Hepatocyte (in vitro differentiated cells): ENCODE measurements at regions not wholly inside any gene's neighbourhood (a gene's known extent, or its start where the extent isn't known, plus 50 kb on each side); places are given as distances from the start of the nearest gene placed in this dataset.
"Not testable (repeated sequence)": the region's sequence is repeated elsewhere in the genome, so short reads cannot be mapped to it uniquely, and the experiment has no call there.

Source experiments
- DNase-seq: peaks from one replicate; pipeline ENCODE4 v3.0.0-alpha.2; 2016; ENCODE audit warnings: low spot score
- H2AFZ ChIP-seq: fragments of 200-600 bp; sonication (generic); 2 replicates; pipeline ENCODE4 v1.6.0; 2016; ENCODE audit warnings: antibody characterized with exemption, mild to moderate bottlenecking
- H3K27ac ChIP-seq: fragments of 200-600 bp; sonication (generic); 2 replicates; pipeline ENCODE4 v1.5.1; 2016; ENCODE audit warnings: mild to moderate bottlenecking
- H3K27me3 ChIP-seq: fragments of 200-600 bp; sonication (generic); 2 replicates; pipeline ENCODE4 v1.6.1; 2016
- H3K36me3 ChIP-seq: fragments of 200-600 bp; sonication (generic); replicated peaks from 2 replicates; pipeline ENCODE4 v1.5.1; 2016; ENCODE audit warnings: low read depth; ENCODE audit not compliant: insufficient read depth
- H3K4me1 ChIP-seq: fragments of 200-600 bp; sonication (generic); 2 replicates; pipeline ENCODE4 v1.5.1; 2016; ENCODE audit warnings: mild to moderate bottlenecking, moderate library complexity; ENCODE audit not compliant: insufficient read depth
- H3K4me2 ChIP-seq: fragments of 200-600 bp; sonication (generic); 2 replicates; pipeline ENCODE4 v1.6.0; 2016
- H3K4me3 ChIP-seq: fragments of 200-600 bp; sonication (generic); 2 replicates; pipeline ENCODE4 v1.5.1; 2016; ENCODE audit warnings: mild to moderate bottlenecking
- H3K79me2 ChIP-seq: fragments of 200-600 bp; sonication (generic); 2 replicates; pipeline ENCODE4 v1.6.0; 2017; ENCODE audit warnings: mild to moderate bottlenecking
- H3K9me2 ChIP-seq: fragments of 200-600 bp; sonication (generic); replicated peaks from 2 replicates; pipeline ENCODE4 v1.6.0; 2017; ENCODE audit warnings: mild to moderate bottlenecking; ENCODE audit not compliant: insufficient read depth
- H3K9me3 ChIP-seq: fragments of 200-600 bp; sonication (generic); 2 replicates; pipeline ENCODE4 v1.5.1; 2016; ENCODE audit warnings: low read depth, mild to moderate bottlenecking
- H4K20me1 ChIP-seq: fragments of 200-600 bp; sonication (generic); 2 replicates; pipeline ENCODE4 v1.6.0; 2016; ENCODE audit warnings: mild to moderate bottlenecking; ENCODE audit not compliant: insufficient read depth, poor library complexity, severe bottlenecking
- EZH2 ChIP-seq: fragments of 200-600 bp; sonication (generic); IDR thresholded peaks from 2 replicates; pipeline ENCODE4 v1.6.1; 2016; ENCODE audit warnings: antibody characterized with exemption, mild to moderate bottlenecking, borderline replicate concordance
- EZH2phosphoT487 ChIP-seq: fragments of 200-600 bp; sonication (generic); IDR thresholded peaks from one replicate; pipeline ENCODE4 v1.6.1; 2018; ENCODE audit warnings: antibody characterized with exemption, mild to moderate bottlenecking, low read depth, moderate library complexity; ENCODE audit not compliant: unreplicated experiment, severe bottlenecking
- WGBS: methylation state at CpG from one replicate; pipeline ENCODE4 v1.1.6; 2016; ENCODE audit warnings: low lambda C conversion rate; ENCODE audit errors: missing lambda C conversion rate; 5-methylcytosine and 5-hydroxymethylcytosine counted together
- TF ChIP-seq, protein P1 (sequence below): fragments of 200-600 bp; sonication (generic); IDR thresholded peaks from 2 replicates; pipeline ENCODE4 v1.5.1; 2016; ENCODE audit warnings: antibody characterized with exemption, mild to moderate bottlenecking; ENCODE audit not compliant: poor library complexity

DNA sequence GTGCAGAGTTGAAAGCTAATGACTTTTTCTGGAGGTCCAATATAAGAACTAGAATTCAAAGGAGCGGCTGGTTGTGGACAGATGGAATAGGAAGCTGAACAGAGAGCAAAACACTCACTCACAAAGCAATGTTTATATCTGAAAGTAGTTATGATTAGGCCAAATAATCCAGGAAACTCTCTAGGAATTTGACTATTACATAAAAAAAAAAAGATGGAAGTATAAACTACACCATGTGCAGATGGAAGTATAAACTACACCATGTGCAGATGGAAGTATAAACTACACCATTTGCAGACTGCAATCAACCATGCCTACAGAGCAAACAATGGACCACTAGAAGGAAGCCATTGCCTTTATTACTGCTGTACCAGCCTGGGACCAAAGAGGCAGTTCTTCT is 771.1 kb downstream of the BRINP3 start:
- no peak overlapping the region for H3K27ac ChIP-seq
- H3K27me3 ChIP-seq: no peaks in the 10 kb centered on the region
- no peak overlapping the region for H3K4me2 ChIP-seq
- H3K4me1 ChIP-seq: no peaks in the 10 kb centered on the region
- no peak overlapping the region for H2AFZ ChIP-seq
- no peaks in the 10 kb centered on the region for H3K36me3 ChIP-seq
- 83% methylated on average over 1 of the region's 1 CpG for WGBS
- no peaks in the 10 kb centered on the region for H4K20me1 ChIP-seq
- H3K9me3 ChIP-seq: no peaks in the 10 kb centered on the region
- no peaks in the 10 kb centered on the region for H3K9me2 ChIP-seq
- H3K4me3 ChIP-seq: no peak overlapping the region
- H3K79me2 ChIP-seq: no peaks in the 10 kb centered on the region
- no peak for DNase-seq
- TF ChIP-seq EZH2 (no peak), EZH2phosphoT487 (no peak)
- TF ChIP-seq, protein P1, sequence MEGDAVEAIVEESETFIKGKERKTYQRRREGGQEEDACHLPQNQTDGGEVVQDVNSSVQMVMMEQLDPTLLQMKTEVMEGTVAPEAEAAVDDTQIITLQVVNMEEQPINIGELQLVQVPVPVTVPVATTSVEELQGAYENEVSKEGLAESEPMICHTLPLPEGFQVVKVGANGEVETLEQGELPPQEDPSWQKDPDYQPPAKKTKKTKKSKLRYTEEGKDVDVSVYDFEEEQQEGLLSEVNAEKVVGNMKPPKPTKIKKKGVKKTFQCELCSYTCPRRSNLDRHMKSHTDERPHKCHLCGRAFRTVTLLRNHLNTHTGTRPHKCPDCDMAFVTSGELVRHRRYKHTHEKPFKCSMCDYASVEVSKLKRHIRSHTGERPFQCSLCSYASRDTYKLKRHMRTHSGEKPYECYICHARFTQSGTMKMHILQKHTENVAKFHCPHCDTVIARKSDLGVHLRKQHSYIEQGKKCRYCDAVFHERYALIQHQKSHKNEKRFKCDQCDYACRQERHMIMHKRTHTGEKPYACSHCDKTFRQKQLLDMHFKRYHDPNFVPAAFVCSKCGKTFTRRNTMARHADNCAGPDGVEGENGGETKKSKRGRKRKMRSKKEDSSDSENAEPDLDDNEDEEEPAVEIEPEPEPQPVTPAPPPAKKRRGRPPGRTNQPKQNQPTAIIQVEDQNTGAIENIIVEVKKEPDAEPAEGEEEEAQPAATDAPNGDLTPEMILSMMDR: no peak

DNA sequence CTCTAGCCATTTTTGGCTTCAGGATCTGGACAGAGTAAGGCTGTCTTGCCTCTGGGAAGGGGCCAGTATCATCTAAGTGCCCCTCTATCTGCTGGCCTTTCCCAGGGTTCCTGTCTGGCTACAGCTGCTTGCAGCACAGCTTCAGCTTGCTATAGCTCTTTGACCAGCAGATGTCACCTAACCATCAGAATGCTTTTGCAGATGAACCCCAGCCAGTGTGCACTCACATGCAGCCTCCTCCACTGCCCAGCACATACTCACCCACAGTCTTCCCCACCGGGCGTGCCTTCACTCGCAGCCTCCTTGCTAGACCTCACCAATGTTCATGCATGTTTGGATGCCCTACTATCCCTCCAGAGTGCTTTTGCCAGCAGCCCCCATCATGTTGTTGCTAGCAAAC is 769.0 kb downstream of the BRINP3 start:
- H3K9me2 ChIP-seq: no peaks in the 10 kb centered on the region
- no peak overlapping the region for H2AFZ ChIP-seq
- no peaks in the 10 kb centered on the region for H3K36me3 ChIP-seq
- no peak overlapping the region for H3K27ac ChIP-seq
- H3K79me2 ChIP-seq: no peaks in the 10 kb centered on the region
- H3K4me3 ChIP-seq: no peak overlapping the region
- no peak overlapping the region for H3K4me2 ChIP-seq
- H3K4me1 ChIP-seq: no peaks in the 10 kb centered on the region
- no peaks in the 10 kb centered on the region for H4K20me1 ChIP-seq
- no peaks in the 10 kb centered on the region for H3K9me3 ChIP-seq
- peak; percentile 16 for DNase-seq
- TF ChIP-seq EZH2 (no peak), EZH2phosphoT487 (no peak)
- TF ChIP-seq, protein P1: no peak
- H3K27me3 ChIP-seq: no peaks in the 10 kb centered on the region
- WGBS: 96% methylated on average over 3 of the region's 3 CpGs

DNA sequence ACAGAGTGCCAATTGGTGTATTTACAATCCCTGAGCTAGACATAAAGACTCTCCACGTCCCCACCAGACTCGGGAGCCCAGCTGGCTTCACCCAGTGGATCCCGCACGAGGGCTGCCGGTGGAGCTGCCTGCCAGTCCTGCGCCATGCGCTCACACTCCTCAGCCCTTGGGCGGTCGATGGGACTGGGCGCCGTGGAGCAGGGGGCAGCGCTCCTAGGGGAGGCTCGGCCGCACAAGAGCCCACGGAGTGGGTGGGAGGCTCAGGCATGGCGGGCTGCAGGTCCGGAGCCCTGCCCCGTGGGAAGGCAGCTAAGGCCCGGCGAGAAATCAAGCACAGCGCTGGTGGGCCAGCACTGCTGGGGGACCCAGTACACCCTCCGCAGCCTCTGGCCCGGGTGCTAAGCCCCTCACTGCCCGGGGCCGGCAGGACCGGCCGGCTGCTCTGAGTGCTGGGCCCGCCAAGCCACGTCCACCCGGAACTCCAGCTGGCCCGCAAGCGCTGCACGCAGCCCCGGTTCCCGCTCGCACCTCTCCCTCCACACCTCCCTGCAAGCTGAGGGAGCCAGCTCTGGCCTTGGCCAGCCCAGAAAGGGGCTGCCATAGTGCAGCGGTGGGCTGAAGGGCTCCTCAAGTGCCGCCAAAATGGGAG is 759.4 kb downstream of the BRINP3 start:
- 98% methylated on average over 33 of the region's 38 CpGs for WGBS
- H3K79me2 ChIP-seq: not testable (repeated sequence)

DNA sequence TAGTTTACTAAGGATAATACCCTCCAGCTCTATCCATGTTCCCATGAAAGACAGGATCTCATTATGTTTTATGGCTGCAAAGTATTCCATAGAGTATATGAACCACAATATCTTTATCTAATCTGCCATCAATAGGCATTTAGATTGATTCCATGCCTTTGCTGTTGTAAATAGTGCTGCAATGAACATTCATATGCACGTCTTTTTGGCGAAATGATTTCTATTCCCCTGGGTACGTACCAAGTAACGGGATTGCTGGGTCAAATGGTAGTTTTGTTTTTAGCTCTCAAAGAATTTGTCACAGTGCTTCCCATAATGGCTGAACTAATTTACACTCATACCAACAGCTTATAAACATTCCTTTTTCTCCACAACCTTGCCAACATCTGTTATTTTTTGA is 750.9 kb downstream of the BRINP3 start:
- Histone ChIP-seq H3K9me3 (no peaks in the 10 kb centered on the region), H3K27ac (no peak overlapping the region), H3K9me2 (no peaks in the 10 kb centered on the region), H3K79me2 (no peaks in the 10 kb centered on the region), H3K4me3 (no peak overlapping the region), H3K4me1 (no peaks in the 10 kb centered on the region), H3K4me2 (no peak overlapping the region), H3K36me3 (no peaks in the 10 kb centered on the region), H2AFZ (no peak overlapping the region), H3K27me3 (no peaks in the 10 kb centered on the region), H4K20me1 (no peaks in the 10 kb centered on the region)
- TF ChIP-seq, protein P1: no peak
- TF ChIP-seq EZH2phosphoT487 (no peak), EZH2 (no peak)
- no peak for DNase-seq
- WGBS: 84% methylated on average over 4 of the region's 4 CpGs

More for the DNA sequence above, 759.4 kb downstream of the BRINP3 start:
- H3K27ac ChIP-seq, H4K20me1 ChIP-seq, H3K27me3 ChIP-seq, H3K4me2 ChIP-seq, H2AFZ ChIP-seq, H3K4me1 ChIP-seq, H3K36me3 ChIP-seq, DNase-seq, H3K4me3 ChIP-seq, H3K9me2 ChIP-seq, H3K9me3 ChIP-seq: not testable (repeated sequence)
